Activated naive CD8-positive, alpha-beta T cell treated with anti-CD3 and anti-CD28 coated beads for 36 hours (primary cell): ENCODE measurements at regions not wholly inside any gene's neighbourhood (a gene's known extent, or its start where the extent isn't known, plus 50 kb on each side); places are given as distances from the start of the nearest gene placed in this dataset.

Experiments
- DNase-seq: peaks from one replicate; pipeline ENCODE4 v3.0.0; 2021
- H3K27ac Mint-ChIP-seq: one replicate; pipeline ENCODE4 v1.8.0; 2022; ENCODE audit warnings: mild to moderate bottlenecking, moderate library complexity, mixed read lengths
- H3K27me3 Mint-ChIP-seq: one replicate; pipeline ENCODE4 v1.8.0; 2022; ENCODE audit warnings: mild to moderate bottlenecking, mixed read lengths
- H3K36me3 Mint-ChIP-seq: one replicate; pipeline ENCODE4 v1.8.0; 2021; ENCODE audit warnings: mild to moderate bottlenecking, mixed read lengths
- H3K4me1 Mint-ChIP-seq: one replicate; pipeline ENCODE4 v1.8.0; 2021; ENCODE audit warnings: mixed read lengths
- H3K4me3 Mint-ChIP-seq: one replicate; pipeline ENCODE4 v1.8.0; 2022; ENCODE audit warnings: mild to moderate bottlenecking, moderate library complexity, mixed read lengths
- H3K9me3 Mint-ChIP-seq: one replicate; pipeline ENCODE4 v1.8.0; 2022; ENCODE audit warnings: mixed read lengths

DNA sequence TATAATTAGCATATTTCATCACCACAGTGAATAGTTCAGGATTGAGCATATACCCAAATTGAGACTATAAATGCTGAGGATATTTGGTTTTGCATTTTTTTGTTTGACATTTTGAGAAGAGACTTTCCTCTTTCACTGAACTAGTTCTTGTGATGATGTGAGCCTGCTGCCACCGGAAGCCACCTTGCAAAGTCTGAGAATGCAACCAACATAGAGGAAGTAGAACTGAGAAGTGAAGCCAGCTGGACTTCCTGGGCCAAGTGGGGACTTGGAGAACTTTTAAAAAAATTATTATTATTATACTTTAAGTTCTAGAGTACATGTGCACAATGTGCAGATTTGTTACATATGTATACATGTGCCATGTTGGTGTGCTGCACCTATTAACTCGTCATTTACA, 102.3 kb downstream of the RPE65 start:
- Mint-ChIP-seq H3K27ac (no peak overlapping the region), H3K36me3 (no peaks in the 10 kb centered on the region)
- no peak for DNase-seq

GRCh38 chr1:68346188-68346808, 103.5 kb downstream of the RPE65 start:
- Mint-ChIP-seq H3K4me3 (no peak overlapping the region), H3K4me1 (no peaks in the 10 kb centered on the region), H3K27me3 (peaks cover 11% of the 10 kb centered on the region), H3K27ac (no peak overlapping the region), H3K36me3 (no peaks in the 10 kb centered on the region), H3K9me3 (no peaks in the 10 kb centered on the region)
- no peak for DNase-seq

More for the DNA sequence above, 102.3 kb downstream of the RPE65 start:
- no peaks in the 10 kb centered on the region for H3K9me3 Mint-ChIP-seq
- H3K4me3 Mint-ChIP-seq: no peak overlapping the region
- H3K27me3 Mint-ChIP-seq: peaks cover 4% of the 10 kb centered on the region
- H3K4me1 Mint-ChIP-seq: no peaks in the 10 kb centered on the region

DNA sequence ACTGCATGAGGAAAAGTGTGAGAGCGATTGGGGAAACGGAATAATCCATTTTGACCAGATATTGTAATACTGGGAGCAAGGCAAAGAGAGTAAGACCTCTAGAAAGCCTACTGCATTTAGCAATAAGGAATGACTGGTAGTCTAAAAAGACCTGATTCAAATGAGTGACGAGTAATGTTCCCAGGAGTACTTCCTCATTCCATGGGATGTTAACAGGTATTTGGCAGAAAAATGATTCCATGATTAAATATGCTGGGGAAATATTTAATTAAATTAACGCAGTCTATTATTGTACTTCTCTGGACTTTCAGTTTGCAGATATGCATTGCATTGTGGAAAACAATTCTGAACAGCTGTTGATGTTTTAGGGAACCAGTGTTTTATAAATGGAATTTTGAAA, 105.5 kb downstream of the RPE65 start:
- Mint-ChIP-seq H3K9me3 (no peaks in the 10 kb centered on the region), H3K4me3 (no peak overlapping the region)

DNA sequence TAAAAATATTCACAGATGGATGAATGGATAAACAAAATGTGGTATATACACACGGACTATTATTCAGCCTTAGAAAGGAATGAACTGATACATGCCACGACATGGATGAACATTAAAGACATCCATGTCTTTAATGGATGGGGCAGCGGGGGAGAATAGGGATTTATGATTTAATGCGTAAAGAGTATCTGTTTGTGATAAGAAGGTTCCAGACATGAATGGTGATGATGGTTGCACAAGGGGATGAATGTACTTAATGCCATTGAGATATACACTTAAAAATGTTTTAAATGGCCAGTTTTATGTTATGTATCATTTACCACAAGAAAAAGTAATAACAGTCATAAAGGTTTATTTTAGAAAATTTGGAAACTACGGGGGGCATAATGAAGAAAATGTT, 108.6 kb upstream of the WLS start:
- H3K36me3 Mint-ChIP-seq: no peaks in the 10 kb centered on the region
- H3K27me3 Mint-ChIP-seq: peaks cover 17% of the 10 kb centered on the region
- H3K4me1 Mint-ChIP-seq: no peaks in the 10 kb centered on the region
- H3K4me3 Mint-ChIP-seq: no peak overlapping the region
- no peak for DNase-seq
- no peaks in the 10 kb centered on the region for H3K9me3 Mint-ChIP-seq
- no peak overlapping the region for H3K27ac Mint-ChIP-seq

More for the DNA sequence above, 105.5 kb downstream of the RPE65 start:
- H3K27me3 Mint-ChIP-seq: peaks cover 11% of the 10 kb centered on the region
- H3K36me3 Mint-ChIP-seq: no peaks in the 10 kb centered on the region
- no peak for DNase-seq
- no peaks in the 10 kb centered on the region for H3K4me1 Mint-ChIP-seq
- no peak overlapping the region for H3K27ac Mint-ChIP-seq

DNA sequence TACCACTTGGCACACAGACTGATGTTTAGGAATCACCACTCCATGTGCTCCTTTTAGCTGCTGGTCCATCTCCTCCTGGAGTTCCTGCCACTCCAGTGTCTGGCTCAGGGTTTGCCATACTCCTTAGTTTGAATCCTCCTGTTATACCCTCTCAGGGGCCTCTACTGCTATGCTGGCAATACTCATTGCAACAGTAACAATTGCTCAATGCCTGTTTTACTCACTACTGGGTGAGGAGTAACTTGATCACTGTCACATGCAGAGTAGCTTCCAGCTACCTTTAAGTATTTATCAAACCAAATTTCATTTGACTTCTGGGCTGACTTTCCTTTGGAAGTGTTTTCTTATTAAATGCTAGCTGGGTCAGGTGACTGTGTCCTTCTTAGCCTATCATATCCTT, 107.2 kb upstream of the WLS start:
- no peaks in the 10 kb centered on the region for H3K9me3 Mint-ChIP-seq
- no peaks in the 10 kb centered on the region for H3K36me3 Mint-ChIP-seq
- H3K4me1 Mint-ChIP-seq: no peaks in the 10 kb centered on the region
- no peak for DNase-seq
- H3K27ac Mint-ChIP-seq: no peak overlapping the region
- H3K4me3 Mint-ChIP-seq: no peak overlapping the region
- peaks cover 17% of the 10 kb centered on the region for H3K27me3 Mint-ChIP-seq

DNA sequence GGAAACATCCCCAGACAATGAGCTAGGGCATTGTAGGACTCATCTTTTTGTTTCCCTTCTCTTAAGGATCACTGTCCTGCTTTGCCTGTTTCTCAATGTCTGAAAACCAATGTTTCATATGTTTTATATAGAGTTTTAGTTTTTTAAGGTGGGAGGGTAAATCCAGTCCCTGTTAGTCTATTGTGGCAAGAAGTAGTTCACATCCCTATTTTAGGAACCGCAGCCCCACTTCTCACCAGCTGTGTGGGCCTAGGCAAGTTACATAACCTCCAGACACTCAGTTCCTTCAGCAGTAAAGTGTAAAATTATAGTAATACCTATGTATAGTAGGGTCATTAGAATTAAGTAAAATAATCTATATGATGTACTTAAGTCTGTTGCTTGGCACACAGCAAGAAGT, 105.8 kb upstream of the WLS start:
- H3K27ac Mint-ChIP-seq: no peak overlapping the region
- H3K4me3 Mint-ChIP-seq: no peak overlapping the region
- H3K9me3 Mint-ChIP-seq: no peaks in the 10 kb centered on the region
- H3K4me1 Mint-ChIP-seq: no peaks in the 10 kb centered on the region
- no peaks in the 10 kb centered on the region for H3K36me3 Mint-ChIP-seq
- DNase-seq: no peak
- peaks cover 17% of the 10 kb centered on the region for H3K27me3 Mint-ChIP-seq

GRCh38 chr1:68332041-68332440, 99.7 kb upstream of the WLS start:
- Mint-ChIP-seq H3K4me3 (no peak overlapping the region), H3K27me3 (peaks cover 6% of the 10 kb centered on the region), H3K36me3 (no peaks in the 10 kb centered on the region), H3K9me3 (no peaks in the 10 kb centered on the region), H3K4me1 (no peaks in the 10 kb centered on the region), H3K27ac (no peak overlapping the region)
- DNase-seq: no peak

DNA sequence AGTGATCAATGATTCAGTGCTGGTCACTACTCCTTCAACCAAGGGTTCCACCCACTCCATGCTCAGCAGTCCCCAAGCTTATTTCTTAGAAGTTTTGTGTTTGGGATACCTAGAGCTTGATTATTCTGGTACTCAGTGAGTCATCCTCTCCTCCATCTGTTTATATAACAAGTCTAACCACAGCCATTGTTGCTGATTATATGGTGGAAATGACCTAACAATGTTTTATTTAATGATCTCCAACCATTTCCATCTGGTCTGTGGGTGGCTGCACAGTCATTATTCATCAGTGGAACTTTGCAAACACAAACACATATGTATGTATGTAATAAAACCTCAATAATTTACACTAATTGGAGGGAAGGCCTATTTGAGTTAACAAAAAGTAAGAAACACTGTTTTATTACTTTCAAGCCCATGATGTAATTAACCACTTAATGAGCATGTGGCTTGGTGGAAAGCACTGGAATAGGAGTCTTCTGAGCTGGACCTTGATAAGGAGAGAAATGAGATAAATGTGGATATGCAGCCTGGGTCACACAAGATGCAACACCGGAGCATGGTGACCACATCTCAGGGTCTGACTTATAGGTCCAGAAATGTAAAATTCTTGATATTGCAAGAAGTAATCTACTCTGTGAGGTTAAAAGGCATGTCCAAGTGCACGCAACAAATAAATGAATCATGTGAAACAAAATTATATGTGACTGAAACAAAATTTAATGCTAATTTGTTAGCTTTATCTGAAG, 99.0 kb upstream of the WLS start:
- Mint-ChIP-seq H3K4me1 (no peaks in the 10 kb centered on the region), H3K9me3 (no peaks in the 10 kb centered on the region), H3K4me3 (no peak overlapping the region), H3K27me3 (peaks cover 2% of the 10 kb centered on the region), H3K27ac (no peak overlapping the region), H3K36me3 (no peaks in the 10 kb centered on the region)
- DNase-seq: no peak

DNA sequence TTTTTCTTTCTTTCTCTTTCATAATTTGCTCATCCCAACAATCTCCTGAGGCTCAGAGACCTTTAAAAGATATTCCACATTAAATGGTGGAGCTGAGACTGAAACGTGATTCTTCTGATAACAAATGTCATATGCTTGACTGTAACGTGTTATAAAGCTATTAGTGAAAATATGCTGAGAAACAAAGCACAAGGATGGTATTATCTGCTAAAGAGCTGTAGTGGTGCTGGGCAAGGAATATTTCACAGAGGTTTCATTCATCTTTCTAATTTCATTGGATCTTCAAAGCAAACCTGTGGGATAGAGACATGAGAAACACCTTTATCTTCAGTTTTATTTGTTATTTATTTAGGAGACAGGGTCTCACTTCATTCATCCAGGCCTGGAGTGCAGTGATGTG, 98.1 kb upstream of the WLS start:
- no peaks in the 10 kb centered on the region for H3K27me3 Mint-ChIP-seq
- H3K4me3 Mint-ChIP-seq: no peak overlapping the region
- no peaks in the 10 kb centered on the region for H3K4me1 Mint-ChIP-seq
- no peak overlapping the region for H3K27ac Mint-ChIP-seq
- no peaks in the 10 kb centered on the region for H3K9me3 Mint-ChIP-seq
- no peaks in the 10 kb centered on the region for H3K36me3 Mint-ChIP-seq
- no peak for DNase-seq

DNA sequence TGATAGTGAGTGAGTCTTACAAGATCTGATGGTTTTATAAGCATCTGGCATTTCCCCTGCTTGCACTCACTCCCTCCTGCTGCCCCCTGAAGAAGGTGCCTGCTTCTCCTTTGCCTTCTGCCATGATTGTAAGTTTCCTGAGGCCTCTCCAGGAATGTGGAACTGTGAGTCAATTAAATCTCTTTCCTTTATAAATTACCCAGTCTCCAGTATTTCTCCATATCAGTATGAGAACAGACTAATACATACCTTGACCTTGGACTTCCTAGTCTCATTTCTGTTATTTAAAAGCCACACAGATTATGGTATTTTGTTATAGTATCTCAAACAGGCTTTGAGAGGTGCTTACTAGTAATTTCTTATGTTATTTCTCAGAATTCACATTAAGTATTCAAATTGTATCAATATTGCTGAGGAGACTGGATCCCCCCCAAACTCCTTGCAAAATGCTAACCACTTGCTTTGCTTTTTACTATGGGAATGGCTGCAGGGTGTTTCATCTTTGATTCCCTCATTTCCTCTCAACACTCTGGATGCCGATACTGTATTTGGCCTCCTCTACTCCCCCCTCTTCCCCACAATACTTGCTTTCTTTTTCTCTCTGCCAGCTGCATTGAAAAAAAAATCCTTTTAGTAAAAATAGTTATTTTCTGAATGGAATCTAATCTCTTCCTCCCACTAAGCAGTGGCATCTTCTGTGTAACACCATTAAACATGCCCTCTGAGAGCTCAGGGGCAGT, 96.9 kb upstream of the WLS start:
- Mint-ChIP-seq H3K9me3 (no peaks in the 10 kb centered on the region), H3K4me3 (no peak overlapping the region), H3K27me3 (no peaks in the 10 kb centered on the region), H3K27ac (no peak overlapping the region), H3K4me1 (no peaks in the 10 kb centered on the region), H3K36me3 (no peaks in the 10 kb centered on the region)
- no peak for DNase-seq

DNA sequence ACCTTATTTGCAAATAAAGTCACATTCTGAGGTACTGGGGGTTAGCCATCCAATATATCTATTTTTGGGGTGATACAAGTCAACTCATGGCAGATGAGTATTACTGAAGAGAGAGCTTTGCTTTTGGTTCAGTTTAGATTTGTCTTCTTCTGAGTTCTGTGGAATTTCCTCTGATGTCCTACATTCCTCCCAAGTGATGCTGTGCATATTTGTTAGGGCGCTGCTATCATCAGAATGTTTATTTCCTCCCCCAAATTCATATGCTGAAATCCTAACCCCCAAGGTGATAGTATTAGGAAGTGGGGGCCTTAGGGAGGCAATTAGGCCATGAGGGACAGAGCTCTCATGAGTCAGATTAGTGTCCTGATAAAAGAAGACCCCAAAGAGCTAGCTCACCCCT, 96.2 kb upstream of the WLS start:
- H3K4me1 Mint-ChIP-seq: no peaks in the 10 kb centered on the region
- no peak overlapping the region for H3K27ac Mint-ChIP-seq
- no peaks in the 10 kb centered on the region for H3K36me3 Mint-ChIP-seq
- no peak for DNase-seq
- H3K4me3 Mint-ChIP-seq: no peak overlapping the region
- H3K9me3 Mint-ChIP-seq: no peaks in the 10 kb centered on the region
- no peaks in the 10 kb centered on the region for H3K27me3 Mint-ChIP-seq

GRCh38 chr1:68327414-68327813, 95.1 kb upstream of the WLS start:
- Mint-ChIP-seq H3K9me3 (no peaks in the 10 kb centered on the region), H3K27me3 (no peaks in the 10 kb centered on the region), H3K27ac (no peak overlapping the region)

GRCh38 chr1:68326481-68326880, 94.2 kb upstream of the WLS start:
- no peak overlapping the region for H3K27ac Mint-ChIP-seq
- H3K4me1 Mint-ChIP-seq: no peaks in the 10 kb centered on the region
- no peak for DNase-seq
- no peaks in the 10 kb centered on the region for H3K27me3 Mint-ChIP-seq
- no peaks in the 10 kb centered on the region for H3K9me3 Mint-ChIP-seq
- H3K36me3 Mint-ChIP-seq: no peaks in the 10 kb centered on the region
- no peak overlapping the region for H3K4me3 Mint-ChIP-seq

More at GRCh38 chr1:68327414-68327813, 95.1 kb upstream of the WLS start:
- no peaks in the 10 kb centered on the region for H3K4me1 Mint-ChIP-seq
- H3K4me3 Mint-ChIP-seq: no peak overlapping the region
- DNase-seq: no peak
- H3K36me3 Mint-ChIP-seq: no peaks in the 10 kb centered on the region

DNA sequence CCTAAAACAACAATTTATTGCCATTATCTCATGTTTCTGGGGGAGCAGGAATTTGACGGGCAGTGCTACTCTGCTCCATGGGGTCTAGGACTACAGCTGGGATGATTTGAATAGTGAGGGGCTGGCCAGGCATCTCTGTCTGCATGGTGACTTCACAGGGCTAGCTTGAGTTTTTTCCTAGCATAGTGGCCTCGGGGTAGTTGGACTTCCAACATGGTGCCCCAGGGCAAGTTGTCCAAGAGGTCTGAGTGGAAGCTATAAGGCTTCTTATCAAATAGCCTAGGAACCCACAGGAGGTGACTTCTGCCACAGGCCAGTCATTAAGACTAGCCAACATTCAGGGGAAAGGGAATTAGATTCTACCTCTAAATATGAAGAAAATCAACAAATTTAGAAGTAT, 92.0 kb upstream of the WLS start:
- Mint-ChIP-seq H3K4me1 (no peaks in the 10 kb centered on the region), H3K36me3 (no peaks in the 10 kb centered on the region), H3K9me3 (no peaks in the 10 kb centered on the region), H3K27me3 (no peaks in the 10 kb centered on the region), H3K4me3 (no peak overlapping the region), H3K27ac (no peak overlapping the region)
- DNase-seq: no peak

DNA sequence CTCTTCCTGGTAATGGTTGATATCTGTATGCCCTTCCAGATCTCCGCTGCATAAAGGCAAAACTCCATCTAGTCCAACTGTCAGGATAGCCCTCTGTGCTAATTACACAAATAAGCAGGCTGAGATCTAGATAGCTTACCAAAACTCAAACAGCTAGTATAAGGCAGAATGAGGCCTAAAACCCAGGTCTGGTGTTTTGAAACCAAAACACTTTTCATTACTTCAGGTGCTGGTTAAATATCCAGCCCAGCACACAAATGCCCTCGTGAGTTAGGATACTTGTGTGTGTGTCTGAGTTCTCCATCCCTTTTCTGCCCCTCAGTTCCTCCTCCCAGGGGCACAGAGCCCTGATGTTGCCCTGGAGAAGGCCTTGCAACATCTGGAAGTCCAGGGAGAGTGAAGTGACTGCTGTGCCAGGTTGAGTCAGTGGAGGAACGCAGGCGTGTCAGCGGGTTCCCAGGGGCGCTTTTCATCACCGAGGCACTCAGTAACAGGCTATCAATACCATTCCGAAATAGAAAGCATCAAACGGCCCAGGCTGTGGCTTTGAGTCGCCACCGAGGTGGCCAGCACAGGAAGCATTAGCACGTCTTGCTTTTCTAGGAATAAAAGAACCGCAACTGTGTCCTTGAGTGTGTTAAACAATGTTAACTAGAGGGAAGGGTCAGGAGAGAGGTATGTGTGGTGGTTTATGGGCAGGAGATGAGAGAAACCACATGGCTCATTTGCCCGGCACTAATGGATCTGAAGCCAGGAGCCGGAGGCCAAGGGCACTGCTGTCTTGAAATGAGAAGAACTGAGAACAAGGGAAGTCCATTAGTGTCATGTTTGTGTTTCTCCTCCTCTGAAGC, 90.7 kb upstream of the WLS start:
- Mint-ChIP-seq H3K9me3 (no peaks in the 10 kb centered on the region), H3K4me3 (no peak overlapping the region), H3K36me3 (no peaks in the 10 kb centered on the region), H3K27ac (no peak overlapping the region), H3K27me3 (no peaks in the 10 kb centered on the region), H3K4me1 (no peaks in the 10 kb centered on the region)
- no peak for DNase-seq
